Parathyroid adenoma (tissue), 2 donors: ENCODE measurements at regions not wholly inside any gene's neighbourhood (a gene's known extent, or its start where the extent isn't known, plus 50 kb on each side); places are given as distances from the start of the nearest gene placed in this dataset.

Source experiments
- H2AFZ ChIP-seq: fragments of 300-600 bp; sonication (generic); one replicate; pipeline ENCODE4 v1.7.0; 2017; ENCODE audit warnings: antibody characterized with exemption, mild to moderate bottlenecking
- H3K27ac ChIP-seq: fragments of 300-600 bp; sonication (generic); one replicate; pipeline ENCODE4 v1.7.0; 2017
- H3K27me3 ChIP-seq: fragments of 300-600 bp; sonication (generic); one replicate; pipeline ENCODE4 v1.7.0; 2017; ENCODE audit warnings: low read length; ENCODE audit not compliant: control insufficient read depth, insufficient read depth
- H3K36me3 ChIP-seq: fragments of 300-600 bp; sonication (generic); one replicate; pipeline ENCODE4 v1.7.0; 2017; ENCODE audit warnings: low read length; ENCODE audit not compliant: control insufficient read depth, insufficient read depth
- H3K4me1 ChIP-seq: fragments of 300-600 bp; sonication (generic); one replicate; pipeline ENCODE4 v1.7.0; 2017; ENCODE audit warnings: control low read depth
- H3K4me2 ChIP-seq: fragments of 300-600 bp; sonication (generic); one replicate; pipeline ENCODE4 v1.7.0; 2017; ENCODE audit warnings: low read length
- H3K4me3 ChIP-seq: fragments of 300-600 bp; sonication (generic); one replicate; pipeline ENCODE4 v1.7.0; 2017; ENCODE audit warnings: low read depth, low read length
- H3K79me2 ChIP-seq: fragments of 300-600 bp; sonication (generic); one replicate; pipeline ENCODE4 v1.7.0; 2017; ENCODE audit warnings: control low read depth
- H3K9ac ChIP-seq: fragments of 300-600 bp; sonication (generic); one replicate; pipeline ENCODE4 v1.7.0; 2017; ENCODE audit warnings: mild to moderate bottlenecking
- H3K9me3 ChIP-seq: fragments of 300-600 bp; sonication (generic); one replicate; pipeline ENCODE4 v1.7.0; 2017; ENCODE audit warnings: low read length; ENCODE audit not compliant: control insufficient read depth
- CTCF ChIP-seq: fragments of 300-600 bp; sonication (generic); IDR thresholded peaks from one replicate; pipeline ENCODE4 v1.7.0; 2017; ENCODE audit warnings: antibody characterized with exemption, mild to moderate bottlenecking
- donor health status: primary hyperparathyroidism.

DNA sequence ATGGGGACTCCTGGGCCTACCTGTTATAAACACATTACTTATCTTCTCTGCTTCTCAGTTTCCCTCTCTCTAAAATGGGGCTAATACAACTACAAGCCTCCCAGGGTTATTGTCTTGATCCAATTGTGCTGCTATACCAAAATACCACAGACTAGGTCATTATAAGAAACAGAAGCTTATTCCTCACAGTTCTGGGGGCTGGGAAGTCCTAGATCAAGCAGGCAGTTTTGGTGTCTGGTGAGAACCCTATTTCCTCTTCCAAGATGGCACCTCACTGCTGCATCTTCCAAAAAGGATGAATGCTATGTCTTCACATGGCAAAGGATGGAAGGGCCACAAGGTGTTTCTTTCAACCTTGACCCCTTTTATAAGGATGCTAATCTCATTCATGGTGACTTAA, 732.9 kb upstream of the TBX3 start:
- Histone ChIP-seq H3K79me2 (no peaks in the 10 kb centered on the region), H2AFZ (no peak overlapping the region), H3K9me3 (no peaks in the 10 kb centered on the region), H3K36me3 (no peaks in the 10 kb centered on the region), H3K4me2 (no peak overlapping the region), H3K4me3 (no peak overlapping the region), H3K27ac (no peak overlapping the region), H3K27me3 (no peaks in the 10 kb centered on the region), H3K9ac (no peak overlapping the region), H3K4me1 (no peaks in the 10 kb centered on the region)
- no peak for TF ChIP-seq CTCF

- Histone ChIP-seq H3K4me3 (no peak overlapping the region), H3K9me3 (no peaks in the 10 kb centered on the region), H2AFZ (no peak overlapping the region), H3K27me3 (no peaks in the 10 kb centered on the region), H3K36me3 (no peaks in the 10 kb centered on the region), H3K4me1 (no peaks in the 10 kb centered on the region), H3K4me2 (no peak overlapping the region), H3K79me2 (no peaks in the 10 kb centered on the region), H3K9ac (no peak overlapping the region), H3K27ac (no peak overlapping the region)
- no peak for TF ChIP-seq CTCF
Observed at GRCh38 chr12:115413626-115414025, 729.7 kb upstream of the TBX3 start.

GRCh38 chr12:115412831-115413230, 728.9 kb upstream of the TBX3 start:
- H3K4me1 ChIP-seq = no peaks in the 10 kb centered on the region
- no peaks in the 10 kb centered on the region for H3K9me3 ChIP-seq
- no peaks in the 10 kb centered on the region for H3K36me3 ChIP-seq
- H3K79me2 ChIP-seq = no peaks in the 10 kb centered on the region
- no peak overlapping the region for H3K9ac ChIP-seq
- no peak overlapping the region for H2AFZ ChIP-seq
- no peak overlapping the region for H3K4me2 ChIP-seq
- no peak overlapping the region for H3K4me3 ChIP-seq
- H3K27ac ChIP-seq = no peak overlapping the region
- TF ChIP-seq CTCF = no peak
- no peaks in the 10 kb centered on the region for H3K27me3 ChIP-seq

DNA sequence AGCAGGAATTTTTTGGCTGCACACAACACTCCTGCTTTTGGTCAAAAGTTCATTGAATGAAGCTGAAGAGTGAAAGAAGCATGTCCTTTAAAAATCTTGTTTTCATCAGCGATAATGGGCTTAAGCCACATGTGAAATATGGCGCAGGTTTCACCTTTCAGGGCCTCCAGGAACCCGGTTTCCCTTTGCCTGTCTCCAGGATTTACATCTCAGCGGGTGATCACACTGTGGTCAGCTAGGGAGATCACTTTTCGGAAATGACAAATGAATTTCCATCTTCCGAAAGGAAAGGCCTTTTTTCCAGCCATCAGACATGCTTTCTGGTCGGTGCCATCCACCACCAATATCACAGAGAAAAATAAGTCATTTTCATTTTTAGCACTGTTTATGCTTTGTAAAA, 727.1 kb upstream of the TBX3 start:
- Histone ChIP-seq H3K4me3 (no peak overlapping the region), H3K9me3 (no peaks in the 10 kb centered on the region), H3K36me3 (no peaks in the 10 kb centered on the region), H3K27ac (no peak overlapping the region), H3K27me3 (no peaks in the 10 kb centered on the region), H2AFZ (no peak overlapping the region), H3K9ac (no peak overlapping the region), H3K4me1 (no peaks in the 10 kb centered on the region), H3K4me2 (no peak overlapping the region), H3K79me2 (no peaks in the 10 kb centered on the region)
- no peak for TF ChIP-seq CTCF

DNA sequence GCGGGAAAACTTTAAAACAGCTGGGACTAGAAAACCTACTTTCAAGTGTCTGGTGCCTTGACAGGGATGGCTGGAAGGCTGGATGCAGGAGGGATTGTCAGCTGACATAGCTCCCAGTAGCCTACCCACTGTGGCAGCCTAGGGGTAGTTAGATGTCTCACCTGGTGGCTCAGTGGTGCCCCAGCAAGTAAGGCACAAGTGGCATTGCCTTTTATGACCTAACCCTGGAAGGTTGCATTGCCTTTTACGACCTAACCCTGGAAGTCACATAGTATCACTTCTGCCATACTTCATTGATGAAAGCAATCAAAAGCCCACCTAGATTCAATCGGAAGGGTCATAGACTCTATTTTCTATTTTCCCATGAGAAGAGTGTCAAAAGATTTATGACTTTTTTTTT, 724.7 kb upstream of the TBX3 start:
- Histone ChIP-seq H3K27ac (no peak overlapping the region), H3K4me1 (no peaks in the 10 kb centered on the region), H3K36me3 (no peaks in the 10 kb centered on the region), H3K27me3 (no peaks in the 10 kb centered on the region), H3K9ac (no peak overlapping the region), H3K4me3 (no peak overlapping the region), H3K79me2 (no peaks in the 10 kb centered on the region), H3K9me3 (no peaks in the 10 kb centered on the region), H2AFZ (no peak overlapping the region), H3K4me2 (no peak overlapping the region)
- no peak for TF ChIP-seq CTCF
